ENCODE measurements at regions not wholly inside any gene's neighbourhood (a gene's known extent, or its start where the extent isn't known, plus 50 kb on each side); places are given as distances from the start of the nearest gene placed in this dataset.

GRCh38 chr9:106577121-106577520, 285.8 kb upstream of the ZNF462 start:
- Histone ChIP-seq H3K27me3 (ENCODE audit: control insufficient read depth, insufficient read depth, low read length) (no peaks in the 10 kb centered on the region), H3K27ac (ENCODE audit: low read length) (no peak overlapping the region), H3K9ac (ENCODE audit: low read length) (no peak overlapping the region), H3K9me3 (ENCODE audit: control insufficient read depth, low read depth, low read length) (no peaks in the 10 kb centered on the region), H3K4me1 (ENCODE audit: control insufficient read depth, low read depth, low read length) (peaks cover 10% of the 10 kb centered on the region), H3K4me3 (ENCODE audit: low read length) (no peak overlapping the region), H3K36me3 (ENCODE audit: control insufficient read depth, low read depth, low read length) (no peaks in the 10 kb centered on the region)

GRCh38 chr9:106580546-106580945, 282.4 kb upstream of the ZNF462 start:
- Histone ChIP-seq H3K4me3 (ENCODE audit: low read length) (no peak overlapping the region), H3K9ac (ENCODE audit: low read length) (no peak overlapping the region), H3K27me3 (ENCODE audit: control insufficient read depth, insufficient read depth, low read length) (no peaks in the 10 kb centered on the region)

GRCh38 chr9:106581973-106582372, 281.0 kb upstream of the ZNF462 start:
- H3K9me3 ChIP-seq (ENCODE audit: control insufficient read depth, low read depth, low read length): no peaks in the 10 kb centered on the region
- H3K27me3 ChIP-seq (ENCODE audit: control insufficient read depth, insufficient read depth, low read length): no peaks in the 10 kb centered on the region
- H3K4me3 ChIP-seq (ENCODE audit: low read length): no peak overlapping the region
- H3K9ac ChIP-seq (ENCODE audit: low read length): no peak overlapping the region
- H3K36me3 ChIP-seq (ENCODE audit: control insufficient read depth, low read depth, low read length): no peaks in the 10 kb centered on the region
- peaks cover 10% of the 10 kb centered on the region for H3K4me1 ChIP-seq (ENCODE audit: control insufficient read depth, low read depth, low read length)
- no peak overlapping the region for H3K27ac ChIP-seq (ENCODE audit: low read length)

More at GRCh38 chr9:106580546-106580945, 282.4 kb upstream of the ZNF462 start:
- Histone ChIP-seq H3K36me3 (ENCODE audit: control insufficient read depth, low read depth, low read length) (no peaks in the 10 kb centered on the region), H3K9me3 (ENCODE audit: control insufficient read depth, low read depth, low read length) (no peaks in the 10 kb centered on the region), H3K4me1 (ENCODE audit: control insufficient read depth, low read depth, low read length) (peaks cover 10% of the 10 kb centered on the region), H3K27ac (ENCODE audit: low read length) (no peak overlapping the region)

GRCh38 chr9:106583751-106584150, 279.2 kb upstream of the ZNF462 start:
- H3K36me3 ChIP-seq (ENCODE audit: control insufficient read depth, low read depth, low read length): no peaks in the 10 kb centered on the region
- no peak overlapping the region for H3K4me3 ChIP-seq (ENCODE audit: low read length)
- H3K9me3 ChIP-seq (ENCODE audit: control insufficient read depth, low read depth, low read length): no peaks in the 10 kb centered on the region
- H3K27me3 ChIP-seq (ENCODE audit: control insufficient read depth, insufficient read depth, low read length): no peaks in the 10 kb centered on the region
- H3K9ac ChIP-seq (ENCODE audit: low read length): no peak overlapping the region
- H3K27ac ChIP-seq (ENCODE audit: low read length): no peak overlapping the region
- H3K4me1 ChIP-seq (ENCODE audit: control insufficient read depth, low read depth, low read length): peaks cover 2% of the 10 kb centered on the region

- no peaks in the 10 kb centered on the region for H3K27me3 ChIP-seq (ENCODE audit: control insufficient read depth, insufficient read depth, low read length)
- no peaks in the 10 kb centered on the region for H3K36me3 ChIP-seq (ENCODE audit: control insufficient read depth, low read depth, low read length)
- no peak overlapping the region for H3K9ac ChIP-seq (ENCODE audit: low read length)
- H3K4me3 ChIP-seq (ENCODE audit: low read length): no peak overlapping the region
- no peaks in the 10 kb centered on the region for H3K9me3 ChIP-seq (ENCODE audit: control insufficient read depth, low read depth, low read length)
- H3K27ac ChIP-seq (ENCODE audit: low read length): no peak overlapping the region
- H3K4me1 ChIP-seq (ENCODE audit: control insufficient read depth, low read depth, low read length): peaks cover 3% of the 10 kb centered on the region
Measured at GRCh38 chr9:106587042-106587441, 275.9 kb upstream of the ZNF462 start.

- no peak overlapping the region for H3K4me3 ChIP-seq (ENCODE audit: low read length)
Measured at GRCh38 chr9:106588626-106589025, 274.3 kb upstream of the ZNF462 start.

GRCh38 chr9:106590759-106591505, 272.0 kb upstream of the ZNF462 start:
- Histone ChIP-seq H3K4me1 (ENCODE audit: control insufficient read depth, low read depth, low read length) (peaks cover 3% of the 10 kb centered on the region), H3K9me3 (ENCODE audit: control insufficient read depth, low read depth, low read length) (no peaks in the 10 kb centered on the region), H3K36me3 (ENCODE audit: control insufficient read depth, low read depth, low read length) (no peaks in the 10 kb centered on the region), H3K9ac (ENCODE audit: low read length) (no peak overlapping the region), H3K27ac (ENCODE audit: low read length) (no peak overlapping the region), H3K4me3 (ENCODE audit: low read length) (no peak overlapping the region), H3K27me3 (ENCODE audit: control insufficient read depth, insufficient read depth, low read length) (no peaks in the 10 kb centered on the region)

More at GRCh38 chr9:106588626-106589025, 274.3 kb upstream of the ZNF462 start:
- Histone ChIP-seq H3K27me3 (ENCODE audit: control insufficient read depth, insufficient read depth, low read length) (no peaks in the 10 kb centered on the region), H3K36me3 (ENCODE audit: control insufficient read depth, low read depth, low read length) (no peaks in the 10 kb centered on the region), H3K4me1 (ENCODE audit: control insufficient read depth, low read depth, low read length) (peaks cover 3% of the 10 kb centered on the region), H3K9ac (ENCODE audit: low read length) (no peak overlapping the region), H3K27ac (ENCODE audit: low read length) (no peak overlapping the region), H3K9me3 (ENCODE audit: control insufficient read depth, low read depth, low read length) (no peaks in the 10 kb centered on the region)

GRCh38 chr9:106593201-106593600, 269.8 kb upstream of the ZNF462 start:
- H3K4me1 ChIP-seq (ENCODE audit: control insufficient read depth, low read depth, low read length): peaks cover 3% of the 10 kb centered on the region
- no peaks in the 10 kb centered on the region for H3K27me3 ChIP-seq (ENCODE audit: control insufficient read depth, insufficient read depth, low read length)
- H3K36me3 ChIP-seq (ENCODE audit: control insufficient read depth, low read depth, low read length): no peaks in the 10 kb centered on the region
- no peak overlapping the region for H3K27ac ChIP-seq (ENCODE audit: low read length)
- H3K9ac ChIP-seq (ENCODE audit: low read length): no peak overlapping the region
- no peaks in the 10 kb centered on the region for H3K9me3 ChIP-seq (ENCODE audit: control insufficient read depth, low read depth, low read length)
- no peak overlapping the region for H3K4me3 ChIP-seq (ENCODE audit: low read length)

- H3K27ac ChIP-seq (ENCODE audit: low read length): no peak overlapping the region
- no peaks in the 10 kb centered on the region for H3K27me3 ChIP-seq (ENCODE audit: control insufficient read depth, insufficient read depth, low read length)
- H3K4me1 ChIP-seq (ENCODE audit: control insufficient read depth, low read depth, low read length): no peaks in the 10 kb centered on the region
- H3K36me3 ChIP-seq (ENCODE audit: control insufficient read depth, low read depth, low read length): no peaks in the 10 kb centered on the region
- no peak overlapping the region for H3K4me3 ChIP-seq (ENCODE audit: low read length)
- H3K9me3 ChIP-seq (ENCODE audit: control insufficient read depth, low read depth, low read length): no peaks in the 10 kb centered on the region
- no peak overlapping the region for H3K9ac ChIP-seq (ENCODE audit: low read length)
Measured at GRCh38 chr9:106596984-106597383, 266.0 kb upstream of the ZNF462 start.

GRCh38 chr9:106600955-106601560, 261.9 kb upstream of the ZNF462 start:
- Histone ChIP-seq H3K36me3 (ENCODE audit: control insufficient read depth, low read depth, low read length) (no peaks in the 10 kb centered on the region), H3K4me1 (ENCODE audit: control insufficient read depth, low read depth, low read length) (no peaks in the 10 kb centered on the region), H3K9me3 (ENCODE audit: control insufficient read depth, low read depth, low read length) (no peaks in the 10 kb centered on the region), H3K9ac (ENCODE audit: low read length) (no peak overlapping the region), H3K27me3 (ENCODE audit: control insufficient read depth, insufficient read depth, low read length) (no peaks in the 10 kb centered on the region), H3K4me3 (ENCODE audit: low read length) (no peak overlapping the region), H3K27ac (ENCODE audit: low read length) (no peak overlapping the region)

GRCh38 chr9:106602344-106602743, 260.6 kb upstream of the ZNF462 start:
- no peak overlapping the region for H3K27ac ChIP-seq (ENCODE audit: low read length)
- H3K27me3 ChIP-seq (ENCODE audit: control insufficient read depth, insufficient read depth, low read length): no peaks in the 10 kb centered on the region
- no peak overlapping the region for H3K4me3 ChIP-seq (ENCODE audit: low read length)
- no peaks in the 10 kb centered on the region for H3K9me3 ChIP-seq (ENCODE audit: control insufficient read depth, low read depth, low read length)
- H3K9ac ChIP-seq (ENCODE audit: low read length): no peak overlapping the region
- H3K36me3 ChIP-seq (ENCODE audit: control insufficient read depth, low read depth, low read length): no peaks in the 10 kb centered on the region
- no peaks in the 10 kb centered on the region for H3K4me1 ChIP-seq (ENCODE audit: control insufficient read depth, low read depth, low read length)

- Histone ChIP-seq H3K9ac (ENCODE audit: low read length) (no peak overlapping the region), H3K27ac (ENCODE audit: low read length) (no peak overlapping the region), H3K4me1 (ENCODE audit: control insufficient read depth, low read depth, low read length) (peaks cover 13% of the 10 kb centered on the region), H3K9me3 (ENCODE audit: control insufficient read depth, low read depth, low read length) (no peaks in the 10 kb centered on the region), H3K27me3 (ENCODE audit: control insufficient read depth, insufficient read depth, low read length) (no peaks in the 10 kb centered on the region), H3K36me3 (ENCODE audit: control insufficient read depth, low read depth, low read length) (no peaks in the 10 kb centered on the region), H3K4me3 (ENCODE audit: low read length) (no peak overlapping the region)
Measured at GRCh38 chr9:106613250-106613737, 249.7 kb upstream of the ZNF462 start.
